ENCODE measurements at regions not wholly inside any gene's neighbourhood (a gene's known extent, or its start where the extent isn't known, plus 50 kb on each side); places are given as distances from the start of the nearest gene placed in this dataset.

GRCh38 chrX:2620576-2620975, 70.5 kb upstream of the CD99 start:
- TF ChIP-seq, protein P1, sequence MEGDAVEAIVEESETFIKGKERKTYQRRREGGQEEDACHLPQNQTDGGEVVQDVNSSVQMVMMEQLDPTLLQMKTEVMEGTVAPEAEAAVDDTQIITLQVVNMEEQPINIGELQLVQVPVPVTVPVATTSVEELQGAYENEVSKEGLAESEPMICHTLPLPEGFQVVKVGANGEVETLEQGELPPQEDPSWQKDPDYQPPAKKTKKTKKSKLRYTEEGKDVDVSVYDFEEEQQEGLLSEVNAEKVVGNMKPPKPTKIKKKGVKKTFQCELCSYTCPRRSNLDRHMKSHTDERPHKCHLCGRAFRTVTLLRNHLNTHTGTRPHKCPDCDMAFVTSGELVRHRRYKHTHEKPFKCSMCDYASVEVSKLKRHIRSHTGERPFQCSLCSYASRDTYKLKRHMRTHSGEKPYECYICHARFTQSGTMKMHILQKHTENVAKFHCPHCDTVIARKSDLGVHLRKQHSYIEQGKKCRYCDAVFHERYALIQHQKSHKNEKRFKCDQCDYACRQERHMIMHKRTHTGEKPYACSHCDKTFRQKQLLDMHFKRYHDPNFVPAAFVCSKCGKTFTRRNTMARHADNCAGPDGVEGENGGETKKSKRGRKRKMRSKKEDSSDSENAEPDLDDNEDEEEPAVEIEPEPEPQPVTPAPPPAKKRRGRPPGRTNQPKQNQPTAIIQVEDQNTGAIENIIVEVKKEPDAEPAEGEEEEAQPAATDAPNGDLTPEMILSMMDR (IDR thresholded peaks at IDR 0.05 in 2 of 3, conservative IDR thresholded peaks at IDR 0.05 in 1 of 3; ENCODE audit: control insufficient read depth in 2 of 3, extremely low read depth in 1 of 3, insufficient read depth in 1 of 3, low read depth in 3 of 3, low read length in 3 of 3): no peak
- no peak for TF ChIP-seq BMI1 (IDR thresholded peaks at IDR 0.05; ENCODE audit: borderline replicate concordance)
- TF ChIP-seq ESRRA (IDR thresholded peaks at IDR 0.05; ENCODE audit: low read length): no peak
- TF ChIP-seq CBFB (IDR thresholded peaks at IDR 0.05; ENCODE audit: low read depth): no peak
- no peak for TF ChIP-seq RAD21 (IDR thresholded peaks at IDR 0.05; ENCODE audit: insufficient read depth, low read depth, low read length)
- no peak for TF ChIP-seq MXI1 (IDR thresholded peaks at IDR 0.05; ENCODE audit: low read depth, low read length)

Measured in GM12878 (cell line).